NCI-H2227 (cell line): ENCODE measurements at regions not wholly inside any gene's neighbourhood (a gene's known extent, or its start where the extent isn't known, plus 50 kb on each side); places are given as distances from the start of the nearest gene placed in this dataset.

ENCODE experiments used
- DNase-seq: peaks from one replicate; lab custom pipeline; 2025; ENCODE audit not compliant: unreplicated experiment; lab: John Stamatoyannopoulos, UW

GRCh38 chr5:124089578-124089977 is 577.6 kb downstream of the CSNK1G3 start:
- DNase-seq: no peak

GRCh38 chr5:124088289-124089032 is 576.5 kb downstream of the CSNK1G3 start:
- DNase-seq: peak; percentile 16

GRCh38 chr5:124087752-124088151 is 575.8 kb downstream of the CSNK1G3 start:
- no peak for DNase-seq

GRCh38 chr5:124080256-124080655 is 568.3 kb downstream of the CSNK1G3 start:
- no peak for DNase-seq

- DNase-seq: no peak
Measured at GRCh38 chr5:124079062-124079461, 567.1 kb downstream of the CSNK1G3 start.

- DNase-seq: no peak
Measured at GRCh38 chr5:124074500-124074899, 562.5 kb downstream of the CSNK1G3 start.

GRCh38 chr5:124072570-124072969 is 560.6 kb downstream of the CSNK1G3 start:
- DNase-seq: no peak

- DNase-seq: no peak
Measured at GRCh38 chr5:124071039-124071438, 559.1 kb downstream of the CSNK1G3 start.

GRCh38 chr5:124065508-124065907 is 553.5 kb downstream of the CSNK1G3 start:
- DNase-seq: no peak

- DNase-seq: no peak
Measured at GRCh38 chr5:124064956-124065355, 553.0 kb downstream of the CSNK1G3 start.

- no peak for DNase-seq
Measured at GRCh38 chr5:124061663-124062062, 549.7 kb downstream of the CSNK1G3 start.

GRCh38 chr5:124061068-124061430 is 549.1 kb downstream of the CSNK1G3 start:
- no peak for DNase-seq

GRCh38 chr5:124060413-124061067 is 548.6 kb downstream of the CSNK1G3 start:
- DNase-seq: no peak

- no peak for DNase-seq
Measured at GRCh38 chr5:124060011-124060410, 548.0 kb downstream of the CSNK1G3 start.

- DNase-seq: no peak
Measured at GRCh38 chr5:124059200-124059599, 547.2 kb downstream of the CSNK1G3 start.

GRCh38 chr5:124057724-124058231 is 545.8 kb downstream of the CSNK1G3 start:
- DNase-seq: no peak

- DNase-seq: peak; percentile 9
Measured at GRCh38 chr5:124056991-124057723, 545.2 kb downstream of the CSNK1G3 start.

GRCh38 chr5:124056326-124056990 is 544.5 kb downstream of the CSNK1G3 start:
- DNase-seq: no peak

GRCh38 chr5:124055751-124056150 is 543.8 kb downstream of the CSNK1G3 start:
- DNase-seq: no peak

- DNase-seq: no peak
Measured at GRCh38 chr5:124054564-124054963, 542.6 kb downstream of the CSNK1G3 start.

GRCh38 chr5:124053340-124053739 is 541.4 kb downstream of the CSNK1G3 start:
- no peak for DNase-seq
